ENCODE measurements at regions not wholly inside any gene's neighbourhood (a gene's known extent, or its start where the extent isn't known, plus 50 kb on each side); places are given as distances from the start of the nearest gene placed in this dataset.

DNA sequence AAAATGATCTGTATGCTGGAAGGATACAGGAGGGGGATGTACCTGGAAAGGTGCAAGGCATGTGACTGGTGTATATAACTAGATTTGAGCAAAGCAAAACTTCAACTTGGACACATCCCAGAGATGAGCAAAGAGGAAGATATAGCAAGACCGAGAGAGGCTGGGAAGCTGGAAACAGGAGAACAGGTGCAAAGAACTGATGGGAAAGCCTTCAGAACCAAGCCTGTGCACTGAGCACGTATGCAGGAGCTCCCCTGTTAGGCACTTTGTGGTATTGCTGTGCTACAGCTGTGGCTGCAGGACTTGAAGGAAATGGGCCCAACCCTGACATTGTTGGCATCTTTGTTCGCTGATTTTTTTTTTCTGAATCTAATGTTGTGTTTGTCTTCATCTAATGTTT, 120.7 kb upstream of the PWP1 start:
- DNase-seq (ENCODE audit: insufficient read length, low spot score) (no peak), FAIRE-seq (no peak)

- no peak for DNase-seq (ENCODE audit: insufficient read length, low spot score)
- FAIRE-seq, result no peak
Measured at GRCh38 chr12:107565551-107565950, 120.0 kb upstream of the PWP1 start.

DNA sequence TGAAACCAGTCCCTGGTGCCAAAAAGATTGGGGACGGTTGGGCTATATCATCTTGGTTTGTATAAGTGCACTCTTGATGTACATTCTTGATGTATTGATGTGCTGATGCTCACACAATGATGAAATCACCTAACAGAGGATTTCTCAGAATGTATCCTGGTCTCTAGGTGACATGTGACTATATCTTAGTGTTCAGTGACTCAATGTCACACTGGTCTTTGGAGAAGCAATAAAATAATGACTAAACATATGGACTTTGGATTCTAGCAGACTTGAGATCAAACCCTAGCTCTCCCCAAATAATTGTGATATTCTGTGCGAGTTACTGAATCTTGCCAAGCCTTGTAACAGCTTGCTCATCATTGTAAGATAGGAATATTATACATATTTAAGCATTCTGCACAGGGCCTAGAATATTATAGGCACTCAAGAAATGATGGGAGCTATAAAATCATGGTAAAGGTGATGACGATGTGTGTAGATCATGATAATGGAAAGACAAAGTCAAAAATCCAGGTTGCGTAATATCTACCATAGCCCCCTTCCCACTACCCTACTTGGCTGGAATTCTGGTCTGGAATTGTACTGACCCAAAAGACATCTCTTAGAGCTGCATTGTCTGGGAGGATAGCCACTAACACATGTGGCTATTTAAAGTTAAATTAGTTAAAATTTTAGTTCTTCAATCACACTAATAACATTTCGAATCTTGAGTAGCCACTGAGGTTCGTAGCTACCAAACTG, 117.6 kb upstream of the PWP1 start:
- DNase-seq (ENCODE audit: insufficient read length, low spot score), result no peak
- FAIRE-seq, result no peak

DNA sequence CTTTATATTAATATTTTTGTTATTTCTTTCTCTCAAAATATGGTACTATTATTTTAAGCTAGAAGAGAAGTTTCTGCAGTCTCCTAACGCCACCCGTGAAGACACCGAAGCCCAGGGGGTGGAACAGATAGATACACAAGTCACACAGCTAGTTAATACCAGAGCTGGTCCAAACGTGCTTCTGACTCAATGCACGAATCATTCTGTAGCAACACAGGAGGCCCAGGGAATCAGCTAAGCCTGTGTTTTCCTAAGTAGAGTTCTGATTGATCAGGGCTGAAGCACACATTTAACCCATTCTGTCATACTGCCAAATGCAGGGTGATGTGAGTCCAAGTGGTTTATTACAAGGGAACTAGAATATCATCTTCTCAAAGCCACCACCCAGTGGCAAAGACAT, 116.9 kb upstream of the PWP1 start:
- no peak for FAIRE-seq

DNA sequence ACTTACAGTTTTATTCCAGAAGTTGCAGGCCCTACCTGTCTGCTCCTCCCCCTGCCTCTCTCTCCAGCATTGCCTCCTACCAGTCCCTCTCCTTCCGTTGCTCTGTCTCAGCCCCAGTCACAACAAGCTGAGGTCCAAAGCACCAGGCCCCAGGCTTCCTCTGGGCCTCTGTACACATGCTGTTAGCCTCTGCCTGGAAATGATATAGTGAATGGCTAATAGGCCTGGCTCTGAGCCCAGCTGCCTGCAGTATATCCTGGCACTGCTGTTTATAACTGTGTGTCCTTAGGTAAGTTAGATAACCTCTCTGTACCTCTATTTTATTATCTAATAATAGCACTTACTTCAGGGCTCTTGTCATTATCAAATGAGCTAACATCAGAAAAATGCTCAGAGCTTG, 114.9 kb upstream of the PWP1 start:
- no peak for DNase-seq (ENCODE audit: insufficient read length, low spot score)

More for the DNA sequence above, 116.9 kb upstream of the PWP1 start:
- DNase-seq (ENCODE audit: insufficient read length, low spot score), result no peak

DNA sequence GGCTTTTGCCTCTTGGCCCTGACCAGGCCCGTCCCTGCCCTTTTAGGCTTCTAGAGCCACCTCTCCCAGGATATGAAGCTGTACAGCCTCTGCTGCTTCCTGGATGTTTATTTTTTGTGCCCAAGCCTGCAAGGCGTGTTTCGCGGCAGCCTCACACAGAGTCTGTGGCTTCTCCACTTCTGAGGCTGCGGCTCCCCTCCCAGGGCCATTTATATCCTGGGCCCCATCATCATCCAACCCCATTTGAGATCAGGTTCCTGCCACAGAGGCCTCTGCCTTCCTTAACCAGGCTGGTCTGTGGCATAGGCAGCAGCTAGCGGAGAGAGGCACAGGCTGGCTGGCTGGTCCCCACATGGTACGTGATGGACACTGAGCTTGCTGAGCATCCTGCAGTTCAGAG, 114.1 kb upstream of the PWP1 start:
- no peak for DNase-seq (ENCODE audit: insufficient read length, low spot score)
- FAIRE-seq, result no peak

More for the DNA sequence above, 114.9 kb upstream of the PWP1 start:
- no peak for FAIRE-seq

DNA sequence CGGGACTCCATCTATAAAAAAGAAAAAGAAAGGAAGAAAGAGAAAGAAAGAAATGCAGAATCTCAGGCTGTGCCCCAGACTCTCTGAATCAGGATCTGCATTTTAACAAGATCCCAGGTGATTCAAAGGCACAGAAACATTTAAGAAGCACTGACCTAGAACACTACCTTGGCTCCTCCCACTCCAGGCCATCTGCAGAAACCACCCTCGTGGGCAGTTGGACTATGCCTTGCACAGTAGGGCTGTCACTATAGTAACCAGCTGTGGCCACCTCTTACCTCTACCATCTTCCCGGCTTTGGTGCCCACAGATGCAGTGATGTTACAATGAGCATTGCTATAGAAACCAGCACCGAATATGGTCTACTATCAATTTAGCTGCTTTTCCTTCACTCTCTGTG, 110.9 kb upstream of the PWP1 start:
- no peak for FAIRE-seq
- no peak for DNase-seq (ENCODE audit: insufficient read length, low spot score)

- no peak for FAIRE-seq
- no peak for DNase-seq (ENCODE audit: insufficient read length, low spot score)
Measured at GRCh38 chr12:107580750-107581618, 104.6 kb upstream of the PWP1 start.

DNA sequence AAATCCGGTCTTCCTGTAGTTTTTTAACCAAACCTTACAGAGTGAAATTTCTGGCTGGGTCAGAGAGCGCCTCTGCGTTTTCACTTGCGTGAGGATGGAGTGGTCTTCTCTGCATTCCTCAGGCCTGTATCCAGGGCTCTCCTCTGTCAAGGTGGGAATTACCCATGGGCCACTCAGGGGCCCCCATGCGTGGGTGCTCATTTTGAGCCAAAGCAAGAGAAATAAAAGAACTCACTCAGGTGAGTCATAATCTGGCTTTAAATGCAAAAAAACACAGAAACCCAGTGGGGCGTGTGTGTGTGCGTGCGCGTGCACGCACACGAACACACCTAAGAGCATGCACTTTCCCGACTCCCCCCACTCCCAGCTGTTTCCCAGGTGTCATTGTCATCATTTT, 104.0 kb upstream of the PWP1 start:
- DNase-seq (ENCODE audit: insufficient read length, low spot score) (no peak), FAIRE-seq (no peak)

DNA sequence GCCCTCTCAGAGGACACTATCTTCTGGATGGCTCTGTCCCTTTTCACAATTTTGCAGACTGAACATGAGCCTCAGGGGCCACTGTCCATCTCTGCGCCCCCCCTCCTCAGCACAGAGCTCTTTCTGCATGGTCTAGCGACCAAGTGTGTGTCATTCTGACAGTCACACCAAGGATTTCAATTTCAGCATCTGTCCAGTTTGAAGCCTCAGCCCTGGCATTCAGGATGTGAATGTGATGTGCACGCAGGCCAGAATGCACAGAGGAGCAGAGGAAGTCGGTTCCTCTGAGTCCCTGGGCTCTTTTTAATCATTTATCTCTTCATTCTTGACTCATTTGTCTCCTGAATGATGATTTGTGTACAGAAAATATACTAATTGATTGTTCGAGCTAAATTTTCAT, 102.0 kb upstream of the PWP1 start:
- DNase-seq (ENCODE audit: insufficient read length, low spot score) (no peak), FAIRE-seq (no peak)

GRCh38 chr12:107584563-107584962, 101.0 kb upstream of the PWP1 start:
- FAIRE-seq (no peak), DNase-seq (ENCODE audit: insufficient read length, low spot score) (no peak)

DNA sequence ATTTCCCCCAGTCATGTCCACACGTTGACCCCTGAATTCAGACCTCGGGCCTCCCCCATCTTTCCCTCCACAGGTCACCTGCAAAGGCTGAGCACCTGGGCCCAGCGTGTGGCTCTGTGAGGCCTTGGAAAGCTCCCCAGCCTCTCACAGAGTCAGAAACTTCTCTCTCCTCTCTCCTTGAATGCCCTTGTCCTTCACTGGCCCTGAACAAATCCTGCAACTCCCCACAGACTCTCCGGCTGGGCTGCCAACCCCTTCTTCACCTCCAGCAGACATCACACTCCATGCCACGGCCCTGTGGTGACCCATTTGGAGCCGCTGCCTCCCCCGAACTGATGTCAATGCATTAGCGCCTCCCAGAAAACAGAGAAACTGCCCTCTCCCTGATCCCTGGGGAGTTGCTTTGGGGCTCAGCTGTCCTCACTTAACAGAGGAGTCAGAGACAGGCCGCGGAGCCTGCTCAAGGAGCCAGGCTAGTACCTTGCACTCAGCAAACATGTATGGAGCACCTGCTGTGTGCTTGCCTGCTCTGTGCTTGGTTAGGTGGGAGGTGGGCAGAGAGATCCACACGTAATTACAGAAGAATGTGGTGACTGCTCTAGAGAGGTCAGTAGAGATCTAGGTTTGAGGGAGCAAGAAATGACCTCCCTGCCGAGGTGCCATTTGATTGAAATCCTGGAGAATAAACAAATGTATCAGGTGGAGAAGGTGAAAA, 99.2 kb upstream of the PWP1 start:
- FAIRE-seq (no peak), DNase-seq (ENCODE audit: insufficient read length, low spot score) (no peak)

DNA sequence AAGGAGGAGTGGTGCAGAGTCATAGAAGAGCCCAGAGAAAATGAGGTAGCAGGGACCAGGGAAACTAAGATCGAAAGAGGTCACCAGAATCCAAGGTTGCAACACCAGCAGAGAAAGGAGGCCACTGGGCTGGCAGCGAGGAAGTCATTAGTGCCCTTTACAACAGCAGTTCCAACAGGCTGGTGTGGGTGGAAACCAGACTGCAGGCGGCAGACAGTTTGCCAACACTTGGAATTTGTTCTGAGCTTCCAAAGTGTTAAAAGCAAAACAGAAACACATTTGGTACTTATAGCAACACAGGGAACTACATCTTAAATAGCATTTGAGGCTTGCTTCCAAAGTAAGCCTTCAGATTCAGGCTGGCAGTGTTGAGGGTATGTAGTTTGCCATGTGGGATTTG, 95.2 kb upstream of the PWP1 start:
- FAIRE-seq, result no peak
- no peak for DNase-seq (ENCODE audit: insufficient read length, low spot score)

GRCh38 chr12:107590814-107591375, 94.7 kb upstream of the PWP1 start:
- FAIRE-seq (no peak), DNase-seq (ENCODE audit: insufficient read length, low spot score) (no peak)

- DNase-seq (ENCODE audit: insufficient read length, low spot score) (no peak), FAIRE-seq (no peak)
Measured at GRCh38 chr12:107593713-107594381, 91.8 kb upstream of the PWP1 start.

DNA sequence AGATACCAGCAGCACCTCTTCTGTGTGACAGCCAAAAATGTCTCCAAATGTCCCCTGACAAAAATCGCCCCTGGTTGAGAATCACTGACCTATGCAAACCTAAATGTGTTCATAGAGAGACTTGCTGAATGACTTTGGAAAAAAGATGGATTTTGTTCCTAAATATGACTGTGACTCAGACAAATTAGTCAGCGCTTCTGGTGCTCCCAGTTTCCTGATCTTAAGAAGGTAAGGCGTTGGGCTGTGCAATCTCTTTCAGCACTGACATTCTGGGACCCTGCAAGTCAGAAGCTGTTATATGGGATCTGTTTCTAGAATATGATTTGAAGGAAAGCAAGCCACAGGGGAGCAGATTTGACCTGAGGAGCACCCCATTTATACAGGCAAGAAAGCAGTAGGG, 90.6 kb upstream of the PWP1 start:
- DNase-seq (ENCODE audit: insufficient read length, low spot score) (no peak), FAIRE-seq (no peak)

GRCh38 chr12:107597695-107598410, 87.7 kb upstream of the PWP1 start:
- DNase-seq (ENCODE audit: insufficient read length, low spot score) (no peak), FAIRE-seq (peak; percentile 40)

GRCh38 chr12:107598906-107599305, 86.7 kb upstream of the PWP1 start:
- DNase-seq (ENCODE audit: insufficient read length, low spot score) (no peak), FAIRE-seq (no peak)

GRCh38 chr12:107600581-107601144, 84.9 kb upstream of the PWP1 start:
- FAIRE-seq (no peak), DNase-seq (ENCODE audit: insufficient read length, low spot score) (no peak)

DNA sequence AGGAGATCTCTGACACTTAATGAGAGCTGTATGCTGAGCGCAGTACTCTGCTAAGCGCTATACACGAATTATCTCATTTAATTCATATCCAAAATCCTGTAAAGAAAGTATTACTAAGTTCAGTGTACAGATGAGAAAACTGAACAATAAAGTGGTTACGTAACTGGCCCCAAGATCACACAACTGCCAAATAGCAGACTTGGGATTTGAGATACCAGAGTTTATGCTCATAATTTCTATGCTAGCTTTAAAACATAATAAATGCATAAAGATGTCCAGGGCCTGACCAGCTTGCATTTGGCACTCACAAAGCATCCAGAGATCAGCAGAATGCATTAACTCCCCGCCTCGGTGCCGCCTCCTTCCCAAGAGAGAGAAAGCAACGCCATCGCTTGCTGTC, 83.2 kb upstream of the PWP1 start:
- FAIRE-seq, result no peak
- no peak for DNase-seq (ENCODE audit: insufficient read length, low spot score)

All from GM19239 (cell line).